Hematopoietic multipotent progenitor cell treated with erythropoietin and hydrocortisone succinate and interleukin-3 and kit ligand, for 15 days (in vitro differentiated cells): ENCODE measurements at regions not wholly inside any gene's neighbourhood (a gene's known extent, or its start where the extent isn't known, plus 50 kb on each side); places are given as distances from the start of the nearest gene placed in this dataset.

ENCODE experiments used
- DNase-seq: peaks from one replicate; pipeline ENCODE4 v3.0.0-alpha.2; 2015; ENCODE audit warnings: low spot score

DNA sequence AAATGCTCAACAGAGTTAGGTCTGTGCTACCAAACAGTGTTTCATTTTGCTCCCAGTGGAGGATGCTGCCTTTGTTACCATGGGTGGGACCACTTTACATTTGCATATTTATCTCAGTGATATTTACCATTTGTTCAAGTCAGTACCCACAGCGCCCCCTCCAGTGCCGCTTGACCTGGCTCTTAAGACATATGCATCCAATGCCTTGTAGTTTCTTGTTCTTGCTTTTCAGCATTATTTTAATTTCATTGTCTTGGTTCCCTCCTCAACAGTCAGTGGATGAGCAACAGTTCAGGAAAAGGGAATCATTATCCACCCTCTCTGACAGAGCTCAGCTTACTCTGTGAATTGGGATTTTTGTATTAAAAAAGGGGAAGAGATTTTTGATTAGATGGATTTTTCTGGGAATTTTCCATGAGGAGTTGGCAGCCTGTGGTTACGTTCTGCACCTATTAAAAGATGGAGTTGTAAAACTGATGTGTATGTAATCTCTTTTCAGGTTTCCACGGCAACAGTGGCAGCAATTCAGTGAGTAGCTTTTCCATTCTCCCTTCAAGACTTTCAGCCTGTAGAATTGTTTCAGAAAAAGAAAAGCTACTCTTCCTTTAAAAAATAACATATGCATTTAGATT lies 240.5 kb upstream of the DAAM1 start:
- no peak for DNase-seq

DNA sequence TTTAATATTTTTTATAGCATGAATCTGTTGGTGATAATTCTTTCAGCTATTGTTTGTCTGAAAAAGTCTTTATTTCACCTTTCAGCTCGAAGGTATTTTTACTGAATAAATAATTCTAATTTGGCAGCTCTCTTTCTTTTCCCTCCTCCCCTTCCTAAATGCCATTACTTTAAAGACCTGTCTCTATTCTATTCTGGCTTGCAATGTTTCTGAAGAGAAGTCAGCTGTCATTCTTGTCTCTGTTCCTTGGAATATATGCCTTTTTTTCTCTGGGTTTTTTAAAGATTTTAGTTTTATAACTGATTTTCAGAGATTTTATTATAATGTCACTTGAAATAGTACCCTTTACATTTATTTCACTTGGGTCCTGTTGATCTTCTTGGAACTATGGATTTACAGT lies 237.9 kb upstream of the DAAM1 start:
- no peak for DNase-seq

DNA sequence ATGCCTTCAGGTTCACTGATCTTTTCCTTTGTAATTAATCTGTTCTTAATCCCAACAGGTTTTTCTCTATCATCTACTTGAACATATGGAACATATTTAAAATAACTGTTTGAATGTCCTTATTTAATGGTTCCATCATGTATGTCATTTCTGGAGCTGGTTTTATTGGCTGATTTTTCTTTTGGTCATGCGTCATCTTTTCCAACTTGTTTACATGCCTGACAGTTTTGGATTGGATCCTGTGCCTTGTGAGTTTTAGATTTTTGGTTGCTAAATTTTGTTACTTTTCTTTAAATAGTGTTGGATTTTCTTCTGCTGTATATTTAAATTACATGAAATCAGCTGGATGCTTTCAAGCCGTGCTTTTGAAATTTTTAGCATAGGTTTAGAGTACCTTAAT lies 237.3 kb upstream of the DAAM1 start:
- DNase-seq, result no peak

DNA sequence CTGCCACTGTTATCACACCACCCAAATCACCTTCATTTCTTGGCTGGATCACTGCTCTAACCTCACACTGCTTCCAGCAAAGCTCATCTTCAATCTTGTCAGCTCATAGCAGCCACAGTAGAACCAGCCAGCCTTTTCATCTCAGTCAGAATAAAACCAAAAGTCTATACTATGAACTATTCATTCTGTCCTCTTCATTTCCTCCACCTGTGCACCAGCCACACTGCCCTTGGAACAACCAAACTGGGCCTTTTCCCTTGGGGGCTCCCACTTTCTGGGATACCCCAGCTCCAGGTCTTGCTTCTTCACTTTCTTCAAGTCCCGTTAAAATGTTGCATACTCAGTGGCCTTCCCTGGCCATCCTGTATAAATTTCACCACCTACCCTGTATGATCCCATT lies 234.4 kb upstream of the DAAM1 start:
- DNase-seq, result no peak

- DNase-seq, result no peak
Observed at GRCh38 chr14:58954901-58955861, 233.3 kb upstream of the DAAM1 start.

DNA sequence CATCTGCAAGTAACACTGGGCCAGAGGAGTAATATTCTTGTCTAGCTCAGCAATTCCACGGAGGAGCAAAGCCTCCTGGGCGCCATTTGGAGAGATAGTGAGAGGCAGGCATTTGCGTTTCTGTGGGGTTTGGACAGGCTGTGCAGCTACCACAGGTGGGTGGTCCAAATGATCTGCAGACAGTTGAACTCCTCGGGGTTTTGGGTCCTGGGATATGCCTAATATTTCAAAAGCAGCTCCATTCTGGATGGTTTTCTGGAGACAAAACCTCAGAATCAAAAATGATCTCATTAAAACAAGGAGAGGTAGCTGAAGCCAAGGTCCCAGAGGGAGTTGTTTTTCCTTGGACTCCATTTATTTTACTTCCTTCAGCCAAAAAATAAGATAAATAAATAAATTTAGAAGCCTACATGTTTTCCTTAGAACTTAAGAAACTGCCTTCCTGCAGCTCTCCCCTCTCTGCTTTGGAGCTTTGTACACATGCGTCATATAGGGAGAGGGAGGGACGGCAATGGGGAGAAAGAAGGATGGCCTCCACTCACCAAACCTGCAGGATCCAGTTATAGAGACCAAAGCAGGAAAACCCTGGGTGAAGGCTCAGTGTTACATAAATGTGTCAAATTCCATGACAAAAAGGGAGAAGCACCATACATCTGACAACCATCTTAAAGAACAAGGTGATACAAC lies 227.3 kb upstream of the DAAM1 start:
- DNase-seq, result no peak

DNA sequence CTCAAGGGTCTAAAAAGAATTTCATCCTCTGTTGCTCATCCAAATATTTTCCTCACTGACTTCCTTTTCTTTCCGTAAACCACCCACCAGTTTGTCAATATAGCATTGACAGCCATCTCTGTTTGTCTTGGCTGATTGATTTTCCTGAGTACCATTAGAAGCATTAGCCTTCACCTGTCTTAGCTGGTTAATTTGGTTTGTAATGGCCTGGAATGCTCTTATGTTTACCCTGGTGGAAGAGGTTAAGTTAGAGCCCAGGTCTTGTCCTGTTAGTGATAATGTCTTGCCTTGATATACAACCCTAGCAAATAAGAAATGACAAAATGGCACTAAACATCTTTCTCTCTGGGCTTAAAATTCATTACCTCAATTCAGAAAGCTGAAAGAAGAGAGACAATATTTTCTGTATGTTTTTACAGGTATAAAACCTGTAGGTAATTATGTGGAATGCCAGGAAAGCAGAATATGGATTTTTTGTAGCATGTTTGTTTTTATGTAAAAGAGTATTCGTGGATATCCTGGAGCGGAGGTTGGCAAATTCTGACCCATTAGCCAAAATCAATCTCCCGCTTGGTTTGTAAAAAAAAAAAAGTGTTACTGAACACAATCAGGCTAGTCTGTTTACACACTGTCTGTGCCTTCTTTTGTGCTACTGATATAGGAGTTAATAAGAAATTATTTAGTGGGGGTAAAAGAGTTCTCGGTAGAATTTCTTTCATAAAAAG lies 224.4 kb upstream of the DAAM1 start:
- DNase-seq, result no peak

- DNase-seq, result no peak
Observed at GRCh38 chr14:58964598-58964928, 223.9 kb upstream of the DAAM1 start.

GRCh38 chr14:58965601-58966000 lies 222.9 kb upstream of the DAAM1 start:
- DNase-seq, result no peak

DNA sequence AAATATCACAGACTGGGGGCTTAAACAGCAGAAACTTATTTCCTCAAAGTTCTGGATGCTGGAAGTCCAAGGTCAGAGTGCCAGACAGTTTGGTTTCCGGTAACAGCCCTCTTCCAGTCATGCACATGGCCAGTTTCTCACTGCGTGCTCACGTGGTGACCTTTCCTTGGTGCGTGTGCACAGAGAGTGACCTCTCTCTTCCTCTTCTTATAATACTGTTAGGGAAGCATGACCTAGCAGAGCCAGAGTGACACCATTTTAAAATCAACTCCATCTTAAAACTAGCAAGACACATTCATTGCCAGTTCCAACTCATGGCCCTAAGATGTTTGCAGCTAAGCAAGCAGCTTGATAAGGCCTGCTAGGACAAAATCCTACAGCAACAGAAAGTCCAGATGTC lies 221.5 kb upstream of the DAAM1 start:
- DNase-seq, result no peak

- no peak for DNase-seq
Observed at GRCh38 chr14:58969951-58970751, 218.3 kb upstream of the DAAM1 start.

DNA sequence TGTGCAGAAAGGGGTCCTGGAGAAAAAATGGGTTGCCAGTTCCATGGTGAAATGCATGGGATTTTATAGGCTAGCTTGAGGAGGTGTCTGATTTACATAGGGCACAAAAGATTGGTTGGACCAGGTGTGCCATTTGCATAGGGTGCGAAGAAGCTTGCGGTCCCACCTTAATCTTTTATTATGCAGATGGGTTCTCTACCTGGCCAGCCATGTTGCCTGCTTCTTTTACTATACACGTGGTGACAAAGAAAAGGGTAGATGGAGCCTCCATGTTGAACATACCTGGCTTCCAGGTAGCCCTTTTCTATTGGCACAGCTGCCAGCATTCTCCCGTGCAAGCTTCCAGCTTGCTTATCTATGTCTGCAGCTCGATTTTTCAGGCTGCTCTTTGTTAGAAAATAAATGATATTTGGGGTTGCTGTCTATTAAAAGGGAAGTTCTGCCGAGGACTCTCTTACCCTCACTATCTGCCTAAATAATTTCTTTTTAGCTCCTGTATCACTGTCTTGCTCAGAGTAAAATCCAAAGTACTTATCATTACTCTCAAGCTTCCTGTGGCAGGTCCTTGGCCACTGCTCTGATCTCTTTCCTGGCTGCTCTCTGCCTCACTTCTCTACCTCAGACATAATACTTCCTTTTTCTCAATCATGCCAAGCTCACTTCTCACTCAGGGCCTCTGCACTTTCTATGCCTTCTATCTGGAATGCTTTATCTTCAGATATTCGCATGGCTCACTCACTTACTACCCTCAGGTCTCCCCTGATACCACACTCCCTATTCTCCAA lies 216.0 kb upstream of the DAAM1 start:
- no peak for DNase-seq

DNA sequence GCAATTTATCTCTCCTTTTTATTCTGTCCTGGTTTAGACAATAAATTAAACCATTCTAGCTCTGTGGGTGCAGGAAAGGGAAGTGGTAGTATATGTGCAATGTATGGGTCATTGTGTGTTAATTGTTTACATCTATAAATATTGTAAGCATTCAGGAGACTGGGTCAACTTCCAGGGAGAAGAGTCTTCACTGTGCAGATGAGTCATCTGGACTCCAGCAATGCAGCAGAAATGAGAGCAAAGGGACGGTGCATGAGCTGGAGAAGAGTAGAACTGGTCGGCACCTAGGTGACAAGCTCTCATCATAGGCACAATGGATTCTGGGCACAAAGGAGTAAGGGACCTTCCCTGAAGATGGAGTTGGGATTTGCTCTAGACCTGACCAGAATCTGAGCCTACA lies 211.1 kb upstream of the DAAM1 start:
- no peak for DNase-seq

- no peak for DNase-seq
Observed at GRCh38 chr14:58978343-58978742, 210.1 kb upstream of the DAAM1 start.

DNA sequence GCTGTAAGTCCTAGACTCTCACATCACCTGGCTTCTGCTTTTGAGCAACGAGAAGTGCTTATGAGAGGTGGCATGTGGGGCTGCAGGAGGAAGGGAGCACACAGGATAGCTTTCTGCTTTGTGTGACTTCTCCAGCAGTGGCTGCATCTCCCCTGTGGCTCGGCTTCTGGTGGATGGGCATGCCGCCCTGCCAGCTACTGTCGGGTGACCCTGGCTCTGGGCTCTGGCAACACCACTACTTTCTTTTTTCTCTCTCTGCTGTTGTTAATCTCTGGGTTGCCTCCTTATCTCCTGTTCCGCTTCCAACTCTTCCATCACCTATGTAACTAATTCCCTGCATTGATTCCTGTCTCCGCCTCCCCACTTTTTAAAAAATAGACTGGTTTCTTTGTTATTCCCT lies 209.1 kb upstream of the DAAM1 start:
- no peak for DNase-seq

DNA sequence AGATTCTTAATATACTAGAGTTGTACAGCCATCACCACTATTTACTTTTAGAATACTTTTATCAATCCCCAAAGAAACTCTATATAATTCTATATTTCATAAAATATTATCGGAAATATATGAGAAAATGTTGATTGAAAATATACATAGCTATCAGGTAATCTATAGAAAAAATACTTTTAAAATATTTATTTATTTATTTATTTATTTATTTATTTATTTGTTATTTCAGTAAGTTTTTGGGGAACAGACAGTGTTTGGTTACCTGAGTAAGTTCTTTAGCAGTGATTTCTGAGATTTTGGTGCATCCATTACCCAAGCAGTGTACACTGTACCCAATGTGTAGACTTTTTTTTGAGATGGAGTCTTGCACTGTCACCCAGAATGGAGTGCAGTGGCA lies 206.6 kb upstream of the DAAM1 start:
- no peak for DNase-seq

GRCh38 chr14:58985786-58986185 lies 202.7 kb upstream of the DAAM1 start:
- no peak for DNase-seq

- DNase-seq, result no peak
Observed at GRCh38 chr14:58987591-58987990, 200.9 kb upstream of the DAAM1 start.

GRCh38 chr14:58992935-58993334 lies 195.5 kb upstream of the DAAM1 start:
- DNase-seq, result no peak

GRCh38 chr14:58994130-58994529 lies 194.3 kb upstream of the DAAM1 start:
- DNase-seq, result no peak

DNA sequence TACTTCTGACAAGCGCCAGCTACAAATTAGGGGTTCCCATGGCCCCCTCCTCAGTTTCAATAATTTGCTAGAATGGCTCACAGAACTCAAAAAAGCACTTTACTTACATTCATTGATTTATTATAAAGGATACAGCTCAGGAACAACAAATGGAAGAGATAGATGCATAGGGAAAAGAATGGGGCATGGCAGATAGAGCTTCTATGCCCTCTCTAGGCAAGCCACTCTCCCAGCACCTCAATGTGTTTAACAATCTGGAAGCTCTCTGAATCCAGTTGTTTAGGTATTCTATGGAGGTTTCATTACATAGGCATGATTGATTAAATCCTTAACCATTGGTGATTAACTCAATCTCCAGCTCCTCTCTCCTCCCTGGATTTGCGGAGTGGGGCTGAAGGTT lies 184.5 kb upstream of the DAAM1 start:
- no peak for DNase-seq
